Amniotic epithelial cell (primary cell): ENCODE measurements at regions not wholly inside any gene's neighbourhood (a gene's known extent, or its start where the extent isn't known, plus 50 kb on each side); places are given as distances from the start of the nearest gene placed in this dataset.

ENCODE experiments used
- DNase-seq: peaks from one replicate; pipeline ENCODE4 v3.0.0-alpha.2; 2010; ENCODE audit warnings: low read depth

DNA sequence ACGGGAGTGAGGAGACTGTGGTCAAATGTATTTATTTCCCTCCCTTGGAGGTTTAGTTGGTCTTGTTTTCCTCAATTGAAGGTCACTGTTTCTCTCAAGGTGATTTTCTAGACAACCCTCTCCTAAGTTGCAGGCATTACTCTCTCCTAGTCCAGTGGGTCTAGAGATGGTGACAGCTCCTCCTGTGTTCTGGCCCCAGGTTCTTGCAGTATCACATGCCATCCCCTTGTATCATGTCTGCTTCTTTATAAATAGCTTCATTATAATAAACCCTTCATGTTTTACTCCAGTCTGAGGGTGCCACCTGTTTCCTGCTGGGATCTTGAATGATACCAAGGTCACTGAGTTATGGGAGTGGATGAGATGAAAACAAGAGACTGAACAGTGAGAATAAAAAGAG is 208.0 kb upstream of the KCNN2 start:
- DNase-seq, result no peak

DNA sequence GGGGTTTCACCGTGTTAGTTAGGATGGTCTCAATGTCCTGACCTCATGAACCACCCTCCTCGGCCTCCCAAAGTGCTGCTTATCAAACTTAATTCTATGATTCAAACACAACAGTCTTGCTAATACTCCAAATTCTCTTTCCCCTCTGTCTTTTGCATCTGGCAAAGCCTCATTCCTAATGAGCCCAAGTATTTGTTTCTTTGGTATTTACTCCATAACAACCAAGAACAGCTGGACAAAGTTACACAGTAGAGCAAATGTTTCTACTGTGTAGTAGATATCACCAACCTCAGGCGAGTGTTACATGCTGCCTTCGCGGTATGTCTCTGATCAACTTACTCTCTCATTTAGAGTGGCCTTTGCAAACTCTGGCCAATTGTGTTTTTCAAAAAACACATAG is 195.8 kb upstream of the KCNN2 start:
- DNase-seq, result no peak

DNA sequence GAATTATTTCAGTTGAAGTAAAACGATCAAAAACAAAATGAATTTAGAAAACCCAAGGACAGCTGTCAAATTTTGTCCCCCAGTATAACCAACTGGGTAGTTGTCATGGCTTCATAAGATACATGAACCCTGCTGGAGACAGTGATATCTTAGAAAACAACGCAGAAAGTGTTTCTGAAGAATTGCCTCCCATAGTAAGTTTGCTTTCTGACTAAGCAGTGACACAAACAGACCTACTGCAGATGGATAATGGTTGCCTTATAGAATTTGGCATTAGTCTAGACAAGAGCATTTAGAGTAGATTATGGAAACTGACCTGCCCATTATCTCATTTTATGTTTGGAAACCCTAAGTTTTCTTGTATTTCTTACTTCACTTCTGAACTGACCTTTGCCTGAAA is 187.7 kb upstream of the KCNN2 start:
- peak; percentile 43 for DNase-seq

DNA sequence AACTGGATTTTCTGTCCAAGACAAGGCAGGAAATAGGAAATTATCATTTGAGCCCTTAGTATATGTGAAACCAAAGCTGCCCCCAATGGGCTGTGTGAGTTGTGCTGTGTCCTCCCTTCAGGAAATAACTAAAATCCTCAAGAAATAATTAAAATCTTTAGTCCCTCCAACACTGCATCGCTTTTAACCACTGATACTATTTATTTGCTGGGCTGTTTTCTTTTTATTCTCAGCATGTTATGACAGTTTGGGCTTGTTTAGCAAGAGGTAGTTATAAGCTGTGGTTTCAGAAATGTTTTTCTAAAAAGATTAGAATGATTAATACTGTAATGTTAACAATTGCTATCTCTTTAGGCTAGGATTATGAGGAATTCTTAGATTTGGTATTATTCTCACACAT is 187.0 kb upstream of the KCNN2 start:
- DNase-seq, result peak; percentile 87

DNA sequence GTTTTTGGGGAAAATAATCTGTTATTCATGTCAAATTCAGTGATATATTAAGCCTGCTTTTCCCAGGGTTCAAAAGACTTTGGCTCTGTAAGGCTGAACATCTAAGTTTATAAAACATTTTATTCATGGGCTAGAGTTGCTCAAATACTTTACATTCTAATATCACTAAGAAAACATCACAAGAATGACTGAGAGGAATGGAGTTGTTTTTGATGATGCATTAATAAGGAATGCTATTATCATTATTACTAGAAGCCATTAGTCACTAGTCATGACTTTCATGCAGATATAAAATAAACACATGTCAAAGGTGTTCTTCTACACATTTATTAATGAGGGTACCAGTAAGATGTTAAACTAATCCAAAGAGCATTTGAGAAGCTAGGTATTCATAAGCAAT is 185.5 kb upstream of the KCNN2 start:
- peak; percentile 86 for DNase-seq

DNA sequence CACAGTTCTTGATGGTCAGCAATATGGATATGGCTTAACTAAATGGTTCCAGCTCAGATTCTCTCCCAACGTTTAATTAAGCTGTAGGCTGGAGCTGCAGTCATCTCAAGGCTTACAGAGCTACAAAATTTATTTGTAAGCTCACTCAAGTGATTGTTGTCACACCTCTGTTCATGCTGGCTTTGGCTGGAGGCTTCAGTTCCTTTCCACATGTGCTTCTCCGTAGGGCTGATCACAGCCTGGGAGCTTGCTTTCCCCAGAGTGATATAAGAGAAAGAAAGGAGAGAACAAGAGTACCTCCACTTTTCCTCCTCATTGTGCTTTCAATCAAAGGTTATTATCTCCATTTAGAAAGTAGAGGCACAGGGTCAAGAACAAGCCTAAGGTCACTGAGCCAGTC is 182.7 kb upstream of the KCNN2 start:
- no peak for DNase-seq

DNA sequence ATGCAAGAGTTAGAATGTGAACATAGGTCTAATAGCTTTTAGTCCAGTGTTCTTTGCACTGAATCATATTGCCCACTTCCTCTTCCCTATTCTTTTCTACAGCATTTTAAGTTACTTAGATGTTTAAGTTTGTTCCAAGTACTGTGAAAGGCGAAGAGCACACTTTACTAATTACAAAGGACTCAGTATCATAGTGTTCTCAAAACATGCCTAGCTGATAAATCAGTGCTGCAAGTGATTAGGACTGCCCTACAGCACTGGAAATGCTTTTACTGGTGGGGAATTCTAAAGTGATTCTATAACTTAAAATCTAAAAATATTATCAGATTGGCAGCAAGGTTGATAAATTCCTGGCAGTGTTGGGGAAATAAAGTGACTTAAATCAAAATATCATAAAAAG is 177.9 kb upstream of the KCNN2 start:
- peak; percentile 28 for DNase-seq

DNA sequence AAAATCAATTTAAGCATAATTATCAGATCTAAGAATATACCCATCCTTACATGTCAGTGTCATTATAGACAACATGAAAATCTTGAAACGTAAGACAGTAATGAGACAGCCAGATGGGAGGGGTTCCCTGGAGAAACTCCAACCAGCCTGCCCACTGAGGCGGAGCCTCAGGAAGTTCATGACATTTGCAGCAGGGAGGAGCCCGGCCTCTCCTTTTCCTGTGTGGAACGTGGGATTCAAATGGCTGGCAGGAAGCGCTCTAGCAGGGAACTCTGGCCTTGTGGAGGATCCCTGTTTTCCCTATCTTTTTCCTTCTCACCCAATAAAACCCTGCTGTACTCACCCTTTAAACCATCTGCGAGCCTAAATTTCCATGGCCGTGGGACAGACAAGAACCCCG is 176.6 kb upstream of the KCNN2 start:
- peak; percentile 54 for DNase-seq

DNA sequence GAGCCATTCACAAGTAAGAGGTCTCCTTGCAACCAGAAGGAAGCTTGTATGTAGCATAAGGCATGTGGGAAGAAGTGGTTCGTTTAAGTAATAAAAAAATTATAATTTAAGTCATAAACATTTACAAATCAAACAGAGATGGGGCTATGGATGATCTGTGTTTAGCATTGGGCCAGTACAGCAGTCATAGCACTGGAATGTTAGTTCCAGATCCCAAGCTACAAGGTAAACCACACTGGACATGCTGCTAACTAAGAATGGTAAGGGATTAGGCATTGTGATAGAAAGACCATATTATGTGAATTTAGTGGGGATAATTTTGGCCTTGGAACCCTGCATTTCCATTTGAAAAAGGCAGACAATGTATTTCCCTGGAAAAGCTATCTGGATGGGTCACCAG is 170.4 kb upstream of the KCNN2 start:
- DNase-seq, result no peak

DNA sequence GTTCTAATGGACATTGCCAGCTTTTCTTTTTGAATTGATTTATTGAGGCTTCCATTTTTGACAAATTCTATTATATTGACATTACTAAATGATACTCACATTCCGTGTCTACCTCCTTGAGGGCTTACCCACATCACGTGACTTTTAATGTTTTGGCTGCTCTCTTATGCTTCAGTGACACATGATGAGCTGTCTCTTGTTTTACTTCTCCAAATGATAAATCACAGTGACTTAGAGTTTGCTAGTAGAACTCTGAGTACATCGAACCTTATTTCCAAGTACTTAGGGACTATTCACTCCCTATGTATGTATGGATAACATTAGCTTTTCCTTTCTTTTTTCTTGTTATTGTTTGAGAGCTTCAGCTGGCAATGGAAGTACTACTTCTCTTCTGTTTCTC is 169.8 kb upstream of the KCNN2 start:
- DNase-seq, result peak; percentile 59

DNA sequence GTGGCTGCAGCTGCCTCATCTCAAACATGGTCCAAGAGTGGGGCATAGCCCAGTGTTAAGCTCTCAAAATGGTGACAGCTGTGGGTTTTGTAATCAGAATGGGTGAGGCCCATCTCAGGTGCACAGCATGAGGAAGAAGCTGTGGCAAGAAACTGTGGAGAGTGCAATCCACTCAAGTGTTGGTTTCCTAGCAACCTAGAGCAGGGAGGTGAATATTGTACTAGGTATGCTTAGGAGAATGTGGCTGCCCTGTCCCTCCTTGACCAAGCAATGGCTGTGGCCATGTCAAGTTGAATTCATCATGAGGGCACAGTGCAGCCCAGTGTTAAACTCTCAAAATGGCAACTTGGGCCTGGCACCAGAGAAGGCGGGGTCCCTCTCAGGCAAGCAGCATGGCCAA is 160.5 kb upstream of the KCNN2 start:
- DNase-seq, result no peak

DNA sequence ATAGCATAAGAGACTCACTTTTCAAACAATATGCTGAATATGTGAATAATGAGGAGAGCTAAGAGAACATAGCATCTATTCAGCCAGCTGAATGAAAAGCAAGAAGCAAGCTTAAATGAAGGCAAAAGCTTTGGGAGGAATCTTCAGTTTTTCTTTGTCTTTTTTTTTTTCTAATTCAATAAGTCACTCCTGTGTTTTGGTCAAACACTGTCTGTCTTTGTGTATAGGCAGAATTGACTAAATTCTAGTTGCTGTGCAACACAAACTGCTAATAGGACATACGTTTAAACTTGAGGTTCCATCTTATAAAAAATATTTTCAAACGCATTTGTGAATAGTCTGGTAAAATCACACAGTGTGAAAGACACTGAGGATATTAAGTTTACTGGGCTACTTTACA is 156.9 kb upstream of the KCNN2 start:
- no peak for DNase-seq

DNA sequence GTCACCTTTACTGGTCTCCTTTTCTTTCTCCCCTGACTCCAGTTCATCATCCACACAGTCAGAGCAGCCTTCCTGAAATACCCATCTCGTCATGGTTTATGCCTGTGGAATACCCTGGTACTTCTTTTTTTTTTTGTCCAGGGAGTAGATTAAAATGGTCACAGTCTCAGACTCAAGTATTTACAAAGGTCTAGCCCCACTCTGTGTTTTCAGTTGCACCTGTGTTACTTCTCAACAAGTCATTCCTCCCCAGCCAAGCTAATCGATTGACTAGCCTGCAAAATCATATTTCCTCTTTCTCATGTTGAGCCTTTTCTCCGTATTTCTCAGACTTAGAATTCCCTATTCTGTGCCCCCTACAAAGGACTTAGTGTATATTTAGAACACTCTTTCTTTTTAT is 155.2 kb upstream of the KCNN2 start:
- DNase-seq, result no peak

DNA sequence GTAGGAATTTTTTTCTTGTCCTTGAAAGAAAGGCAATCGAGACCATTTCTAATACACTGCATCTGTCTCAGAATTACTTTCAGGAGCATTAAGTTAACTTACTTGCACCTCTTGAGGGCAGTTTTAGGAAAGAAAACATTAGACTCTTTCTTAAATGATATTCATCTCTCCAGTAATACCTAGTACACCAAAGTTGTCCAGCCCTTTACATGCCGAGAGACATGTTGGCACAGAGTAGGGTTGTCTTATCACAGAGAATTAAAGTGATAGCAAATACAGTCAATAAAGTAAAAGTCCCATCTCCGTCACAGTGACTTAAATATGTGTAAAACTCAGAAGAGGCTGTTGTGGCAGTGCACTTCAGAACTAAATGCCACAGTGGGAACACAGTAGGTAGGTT is 154.3 kb upstream of the KCNN2 start:
- no peak for DNase-seq

DNA sequence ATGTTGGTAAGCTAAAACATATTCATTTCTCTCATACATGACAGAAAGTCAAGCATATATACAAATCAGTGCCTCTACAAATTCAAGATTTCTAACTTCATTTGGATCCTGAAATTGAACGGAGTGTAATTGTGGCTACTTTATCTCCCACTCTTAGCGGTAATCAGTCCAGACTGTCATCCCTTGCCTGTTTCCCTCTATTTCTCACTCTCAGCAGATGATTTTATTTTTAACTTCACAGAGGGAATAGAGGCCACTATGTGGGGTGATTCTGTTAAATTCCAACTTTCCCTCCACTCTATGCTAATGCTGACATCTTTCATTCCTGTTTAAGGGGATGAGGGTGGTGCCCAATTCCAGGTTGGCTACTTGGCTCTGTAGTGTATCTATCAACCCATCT is 153.8 kb upstream of the KCNN2 start:
- no peak for DNase-seq

DNA sequence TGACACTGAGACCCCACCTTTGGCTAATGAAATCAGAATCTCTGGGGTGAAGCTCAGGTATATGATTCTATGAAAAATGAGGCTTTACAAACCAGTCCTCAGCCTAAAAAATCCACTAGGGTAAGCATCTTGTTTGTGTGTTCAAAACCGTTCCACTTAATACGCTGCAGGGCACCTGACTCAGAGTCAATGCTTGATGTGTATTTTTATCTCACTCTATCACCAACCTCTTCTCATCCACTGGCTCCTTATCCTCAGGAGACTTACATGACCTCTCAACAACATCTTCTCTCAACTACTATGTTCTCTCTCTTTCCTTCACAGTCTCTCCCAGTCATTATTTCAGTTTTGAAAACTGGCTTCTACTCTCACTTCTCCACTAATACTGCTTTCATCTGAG is 153.3 kb upstream of the KCNN2 start:
- DNase-seq, result no peak

DNA sequence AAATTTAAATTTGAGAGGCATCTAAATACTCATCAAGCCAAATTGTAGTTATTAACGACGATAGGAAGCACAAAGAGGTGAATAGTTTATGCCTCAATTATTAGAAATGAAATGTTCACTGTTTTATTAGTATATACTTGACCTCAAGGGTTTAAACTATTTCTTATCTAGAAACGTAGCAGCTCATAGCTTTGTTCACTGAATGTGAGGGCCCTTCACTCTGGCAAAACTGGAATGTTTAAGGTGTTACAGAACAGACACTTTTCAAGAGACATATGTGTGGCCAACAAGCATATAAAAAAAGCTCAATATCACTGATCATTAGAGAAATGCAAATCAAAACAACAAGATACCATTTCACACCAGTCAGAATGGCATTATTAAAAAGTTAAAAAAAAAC is 151.2 kb upstream of the KCNN2 start:
- no peak for DNase-seq

DNA sequence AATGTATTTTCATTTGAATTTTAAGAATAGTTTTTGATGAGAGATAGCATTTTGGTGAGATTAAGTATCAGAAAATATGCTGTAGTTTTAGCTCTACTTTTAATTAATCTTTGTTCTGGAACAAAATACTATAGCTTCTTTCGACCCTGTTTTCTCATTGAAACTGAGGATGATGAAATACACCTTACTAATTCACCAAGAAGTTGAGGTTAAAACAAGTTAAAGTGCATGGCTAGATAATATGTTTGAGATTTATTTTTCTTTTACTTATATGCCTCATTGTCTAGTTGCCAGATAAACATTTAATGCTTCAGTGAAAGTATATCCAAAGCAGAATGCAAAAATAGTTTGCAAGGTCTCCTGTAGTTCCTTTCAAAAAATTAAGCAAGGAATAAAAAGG is 140.1 kb upstream of the KCNN2 start:
- DNase-seq, result peak; percentile 70

DNA sequence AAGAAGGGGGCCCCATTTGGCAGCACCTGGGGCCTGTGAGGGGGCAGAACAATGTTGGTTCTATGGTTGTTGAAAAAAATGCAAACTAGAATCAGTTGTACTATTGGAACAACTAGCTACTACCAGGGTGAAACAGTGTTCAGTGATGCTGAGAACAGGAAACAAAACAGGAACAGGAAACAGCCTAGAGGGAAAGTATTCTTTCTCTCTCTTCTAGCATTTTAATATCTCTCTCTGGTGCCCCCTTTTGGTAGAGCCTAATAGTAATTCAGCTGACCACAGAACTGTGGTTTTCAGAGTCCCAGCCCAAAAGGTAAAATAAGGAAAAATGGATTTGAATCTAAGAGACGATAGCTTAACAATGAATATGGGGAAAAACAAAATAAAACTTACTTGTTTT is 138.0 kb upstream of the KCNN2 start:
- DNase-seq, result peak; percentile 18

DNA sequence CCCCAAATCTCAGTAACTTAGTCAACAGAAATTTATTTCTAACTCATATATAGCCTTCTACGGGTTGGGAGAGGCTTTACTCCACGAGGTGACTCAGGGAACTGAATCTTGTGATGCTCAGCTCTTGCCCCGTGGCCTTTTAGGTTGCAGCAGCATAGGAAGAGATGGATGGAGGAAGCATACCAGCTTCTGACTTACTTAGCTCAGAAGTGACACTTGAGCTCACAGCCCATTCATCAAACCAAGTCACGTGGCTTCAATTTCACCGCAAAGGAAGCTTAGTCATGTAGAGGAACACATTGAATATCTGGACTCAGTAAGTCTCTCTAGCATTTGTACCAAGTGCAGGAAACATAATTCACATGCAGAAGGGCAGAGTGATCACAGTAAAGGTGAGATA is 124.1 kb upstream of the KCNN2 start:
- DNase-seq, result peak; percentile 98

DNA sequence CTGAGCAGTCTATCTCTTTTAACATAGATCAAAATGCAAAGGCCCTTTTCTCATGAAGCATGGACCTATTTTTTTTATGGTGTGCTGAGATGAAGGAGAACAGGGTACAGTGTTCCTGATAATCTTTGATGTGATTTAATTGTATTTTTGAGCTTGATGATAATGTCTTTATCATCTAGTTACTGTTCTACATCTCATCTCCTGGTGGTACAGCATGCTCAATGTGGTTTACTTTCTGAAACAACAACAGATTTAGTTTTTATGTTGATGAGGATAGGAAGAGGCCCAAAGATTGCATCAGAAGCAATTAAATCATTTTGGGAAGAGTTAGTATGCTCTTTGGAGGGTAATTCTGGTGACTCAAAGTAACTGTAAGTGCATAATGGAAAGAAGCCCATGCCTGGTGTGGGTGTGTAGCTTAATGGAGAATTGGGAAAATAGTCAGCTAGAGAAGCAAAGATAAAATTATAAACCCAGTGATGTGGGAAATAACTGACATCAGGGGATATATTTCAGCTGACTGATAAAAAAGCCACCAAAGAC is 123.0 kb upstream of the KCNN2 start:
- peak; percentile 96 for DNase-seq

DNA sequence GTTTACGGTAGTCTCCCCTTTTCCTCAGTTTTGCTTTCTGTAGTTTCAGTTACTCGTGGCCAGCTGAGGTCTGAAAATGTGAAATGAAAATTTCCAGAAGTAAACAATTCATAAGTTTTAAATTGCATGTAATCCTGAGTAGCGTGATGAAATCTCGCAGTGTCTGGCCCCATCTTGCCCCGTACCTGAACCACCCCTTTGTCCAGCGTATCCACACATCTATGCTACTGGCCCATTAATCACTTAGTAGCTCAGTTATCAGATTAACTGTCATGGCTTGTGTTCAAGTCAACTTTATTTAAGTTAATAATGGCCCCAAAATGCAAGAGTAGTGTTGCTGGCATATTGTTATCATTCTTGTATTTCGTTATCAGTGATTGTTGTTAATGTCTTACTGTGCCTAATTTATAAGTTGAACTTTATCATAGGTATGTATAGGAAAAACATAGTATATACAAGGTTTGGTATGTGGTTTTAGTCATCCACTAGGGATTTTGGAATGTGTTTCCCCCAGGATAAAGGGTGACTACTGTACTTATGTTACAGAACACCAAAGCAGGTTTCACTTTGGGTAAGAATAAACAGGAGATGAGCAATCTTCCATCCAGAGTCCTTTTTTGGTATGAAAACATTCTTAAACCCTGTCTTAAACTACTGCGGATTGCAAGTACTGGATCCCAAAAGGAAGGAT is 118.4 kb upstream of the KCNN2 start:
- DNase-seq, result peak; percentile 96

DNA sequence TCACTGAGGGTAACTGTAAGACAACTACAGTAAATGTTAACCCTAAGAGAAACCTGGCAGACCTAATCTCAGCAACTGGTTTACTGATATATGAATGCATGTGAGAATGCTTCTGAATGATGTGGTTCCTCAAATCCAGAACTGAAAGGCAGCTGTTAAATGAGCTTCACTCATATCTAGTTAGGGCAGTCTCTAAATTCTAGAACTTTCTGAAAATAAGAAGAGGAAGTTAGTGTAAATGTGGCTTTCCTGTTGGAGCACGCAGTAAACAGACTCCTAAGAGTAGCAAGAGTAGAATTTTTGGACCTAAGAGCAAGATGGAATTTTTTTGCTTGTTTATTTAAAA is 117.9 kb upstream of the KCNN2 start:
- no peak for DNase-seq

DNA sequence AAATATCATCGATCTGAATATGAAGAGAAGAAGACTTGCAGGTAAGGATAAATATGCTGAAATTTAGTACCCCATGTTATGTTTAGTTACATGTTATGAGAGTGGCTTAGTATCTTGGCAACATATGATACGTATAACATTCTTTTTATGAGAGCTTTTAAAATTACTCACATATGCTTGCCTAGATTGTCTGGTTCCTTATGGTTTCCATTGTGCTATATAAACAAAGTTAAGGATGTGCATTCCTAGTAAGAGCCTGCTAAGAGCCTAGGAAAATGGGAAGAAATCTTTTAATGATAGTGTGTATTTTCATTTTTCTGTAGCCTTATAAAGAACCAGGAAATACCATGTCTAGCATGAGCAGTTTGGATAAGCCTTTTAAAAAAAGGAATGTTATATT is 112.0 kb upstream of the KCNN2 start:
- DNase-seq, result peak; percentile 61

DNA sequence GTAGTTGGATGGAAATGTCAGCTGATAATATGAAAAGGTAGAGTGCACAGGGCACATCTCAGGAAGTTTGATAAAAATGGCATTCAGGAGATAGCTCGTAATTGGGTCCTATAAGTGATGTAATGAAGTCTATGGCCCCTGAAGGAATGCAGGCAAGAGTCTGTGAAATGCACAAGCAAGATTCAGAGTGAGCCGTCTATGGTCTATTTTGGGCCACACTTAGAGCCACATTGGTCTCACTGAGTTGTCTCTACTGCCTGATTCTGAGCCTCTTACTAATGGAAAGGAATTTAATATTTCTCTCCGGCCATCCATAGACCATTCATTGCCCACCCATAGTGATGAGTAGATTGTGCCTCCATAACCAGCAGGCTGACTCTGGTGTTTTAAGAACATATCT is 111.3 kb upstream of the KCNN2 start:
- no peak for DNase-seq
